IMR-90 (cell line): ENCODE measurements at regions not wholly inside any gene's neighbourhood (a gene's known extent, or its start where the extent isn't known, plus 50 kb on each side); places are given as distances from the start of the nearest gene placed in this dataset.

ENCODE experiments used
- ATAC-seq: fragments of 200-7000 bp; cut with Tn5 transposase; 2 replicates; pipeline ENCODE4 v1.9.1; 2020; ENCODE audit warnings: low read depth, mild to moderate bottlenecking, moderate library complexity
- BruUV-seq: library from RNA; stranded (reverse); fragments of 400-500 nt; replicated peaks from 2 replicates; lab custom pipeline; 2021; lab: Mats Ljungman, UMichigan
- CTCF ChIA-PET: fragments of 300-600 bp; formaldehyde crosslinking; extraction: SDS; loops from one replicate; lab custom pipeline; 2021; ENCODE audit warnings: antibody characterized with exemption; lab: Yijun Ruan, JAX
- POLR2A ChIA-PET: fragments of 300-600 bp; sonication (Branson Sonifier 250); formaldehyde crosslinking; loops from one replicate; lab custom pipeline; 2022; ENCODE audit warnings: antibody characterized with exemption; ENCODE audit not compliant: unreplicated experiment; lab: Charles Lee
- DNase-seq: peaks from one replicate; pipeline ENCODE4 v3.0.0; 2013
- H2AFZ ChIP-seq: replicated peaks from 2 replicates; pipeline ENCODE3; 2013; ENCODE audit warnings: low read length, mild to moderate bottlenecking; ENCODE audit not compliant: poor library complexity
- H2AK5ac ChIP-seq: 2 replicates; pipeline ENCODE4 v1.6.1; 2013; ENCODE audit warnings: low read depth, low read length, inconsistent platforms
- H2AK9ac ChIP-seq: replicated peaks from 2 replicates; pipeline ENCODE3; 2013; ENCODE audit warnings: mild to moderate bottlenecking, low read depth, low read length, moderate library complexity; ENCODE audit not compliant: poor library complexity
- H2BK120ac ChIP-seq: 2 replicates; pipeline ENCODE4 v1.6.1; 2013; ENCODE audit warnings: low read depth, low read length, inconsistent platforms
- H2BK15ac ChIP-seq: 3 replicates; pipeline ENCODE4 v1.6.1; 2013; ENCODE audit warnings: low read depth, low read length, inconsistent platforms
- H2BK20ac ChIP-seq: 2 replicates; pipeline ENCODE4 v1.6.1; 2013; ENCODE audit warnings: low read depth, mild to moderate bottlenecking, inconsistent platforms, low read length, moderate library complexity
- H2BK5ac ChIP-seq: 2 replicates; pipeline ENCODE4 v1.6.1; 2013; ENCODE audit warnings: mild to moderate bottlenecking, low read depth, low read length, inconsistent platforms; ENCODE audit not compliant: poor library complexity, severe bottlenecking
- H3K14ac ChIP-seq: replicated peaks from 2 replicates; pipeline ENCODE4 v1.6.1; 2013; ENCODE audit warnings: low read depth, low read length, inconsistent platforms
- H3K18ac ChIP-seq: 2 replicates; pipeline ENCODE4 v1.6.1; 2013; ENCODE audit warnings: low read depth, low read length, control low read depth
- H3K23ac ChIP-seq: 2 replicates; pipeline ENCODE4 v1.6.1; 2013; ENCODE audit warnings: low read depth, low read length, inconsistent platforms
- H3K27ac ChIP-seq: 2 replicates; pipeline ENCODE4 v1.5.1; 2013; ENCODE audit warnings: mild to moderate bottlenecking, control low read depth, low read length; ENCODE audit not compliant: insufficient read depth
- H3K27me3 ChIP-seq: 2 replicates; pipeline ENCODE4 v1.6.1; 2013; ENCODE audit warnings: low read length; ENCODE audit not compliant: control insufficient read depth, insufficient read depth
- H3K36me3 ChIP-seq: 2 replicates; pipeline ENCODE4 v1.6.1; 2013; ENCODE audit warnings: low read length, mixed read lengths; ENCODE audit not compliant: control insufficient read depth, insufficient read depth
- H3K4ac ChIP-seq: 2 replicates; pipeline ENCODE4 v1.6.1; 2013; ENCODE audit warnings: low read depth, low read length, inconsistent platforms
- H3K4me1 ChIP-seq: 2 replicates; pipeline ENCODE4 v1.6.1; 2013; ENCODE audit warnings: low read length, mixed read lengths; ENCODE audit not compliant: control insufficient read depth, insufficient read depth
- H3K4me2 ChIP-seq: 2 replicates; pipeline ENCODE4 v1.6.1; 2013; ENCODE audit warnings: low read depth, mild to moderate bottlenecking, control low read depth, low read length, moderate library complexity
- H3K4me3 ChIP-seq: 2 replicates; pipeline ENCODE4 v1.5.1; 2013; ENCODE audit warnings: low read depth, mild to moderate bottlenecking, control low read depth, low read length, moderate library complexity; ENCODE audit not compliant: insufficient read depth
- H3K56ac ChIP-seq: 2 replicates; pipeline ENCODE4 v1.6.1; 2013; ENCODE audit warnings: low read length, inconsistent platforms; ENCODE audit not compliant: insufficient read depth; ENCODE audit errors: extremely low read depth
- H3K79me1 ChIP-seq, 2 experiments: 2 replicates each; pipeline ENCODE4 v1.6.1; 2013; ENCODE audit warnings: low read length in 2 of 2, inconsistent platforms in 1 of 2, low read depth in 1 of 2
- H3K9ac ChIP-seq: 2 replicates; pipeline ENCODE4 v1.6.1; 2013; ENCODE audit warnings: low read depth, low read length, control low read depth
- H3K9me1 ChIP-seq: 2 replicates; pipeline ENCODE4 v1.6.1; 2013; ENCODE audit warnings: low read length, inconsistent platforms; ENCODE audit not compliant: insufficient read depth
- H3K9me3 ChIP-seq: 2 replicates; pipeline ENCODE4 v1.6.1; 2013; ENCODE audit warnings: low read length; ENCODE audit not compliant: control insufficient read depth, insufficient read depth
- H4K20me1 ChIP-seq: 2 replicates; pipeline ENCODE4 v1.6.1; 2013; ENCODE audit warnings: low read length, inconsistent platforms; ENCODE audit not compliant: insufficient read depth
- H4K5ac ChIP-seq: 2 replicates; pipeline ENCODE4 v1.6.1; 2013; ENCODE audit warnings: mild to moderate bottlenecking, low read depth, low read length, control low read depth
- H4K8ac ChIP-seq, 2 experiments: 2 replicates each; pipeline ENCODE4 v1.6.1; 2013; ENCODE audit warnings: low read depth in 2 of 2, low read length in 2 of 2, control low read depth in 1 of 2, inconsistent platforms in 1 of 2
- H4K91ac ChIP-seq: 2 replicates; pipeline ENCODE4 v1.6.1; 2013; ENCODE audit warnings: low read depth, low read length, inconsistent platforms; ENCODE audit not compliant: insufficient read depth
- BHLHE40 ChIP-seq: fragments of 150-350 bp; IDR thresholded peaks from 2 replicates; pipeline ENCODE4 v1.6.1; 2016; ENCODE audit warnings: mild to moderate bottlenecking, low read depth, low read length
- CEBPB ChIP-seq: IDR thresholded peaks from 2 replicates; pipeline ENCODE4 v1.6.1; 2012; ENCODE audit warnings: low read depth, low read length, improper control_type of control experiment
- CHD1 ChIP-seq: IDR thresholded peaks from 2 replicates; pipeline ENCODE4 v1.6.1; 2012; ENCODE audit warnings: low read depth, low read length, improper control_type of control experiment
- CTCF ChIP-seq: conservative IDR thresholded peaks from 2 replicates; pipeline ENCODE4 v1.5.1; 2012; ENCODE audit warnings: mild to moderate bottlenecking, low read depth, low read length, improper control_type of control experiment
- FOS ChIP-seq: fragments of 150-350 bp; IDR thresholded peaks from 2 replicates; pipeline ENCODE4 v1.6.1; 2016; ENCODE audit warnings: low read depth, low read length
- MAFK ChIP-seq: IDR thresholded peaks from 2 replicates; pipeline ENCODE4 v1.6.1; 2012; ENCODE audit warnings: low read depth, low read length, improper control_type of control experiment
- MAZ ChIP-seq: IDR thresholded peaks from 2 replicates; pipeline ENCODE4 v1.6.1; 2012; ENCODE audit warnings: low read depth, mild to moderate bottlenecking, low read length, improper control_type of control experiment, moderate library complexity, borderline replicate concordance
- MXI1 ChIP-seq: IDR thresholded peaks from 2 replicates; pipeline ENCODE4 v1.6.1; 2012; ENCODE audit warnings: low read depth, mild to moderate bottlenecking, low read length, moderate library complexity, borderline replicate concordance
- NFE2L2 ChIP-seq: fragments of 150-350 bp; IDR thresholded peaks from 2 replicates; pipeline ENCODE4 v1.6.1; 2016; ENCODE audit warnings: low read depth, mild to moderate bottlenecking, low read length
- POLR2A ChIP-seq: IDR thresholded peaks from 2 replicates; pipeline ENCODE4 v1.6.1; 2012; ENCODE audit warnings: mild to moderate bottlenecking, low read depth, low read length
- RAD21 ChIP-seq: IDR thresholded peaks from 2 replicates; pipeline ENCODE4 v1.6.1; 2012; ENCODE audit warnings: low read length, improper control_type of control experiment
- RCOR1 ChIP-seq: IDR thresholded peaks from 2 replicates; pipeline ENCODE4 v1.6.1; 2012; ENCODE audit warnings: mild to moderate bottlenecking, low read length, improper control_type of control experiment; ENCODE audit not compliant: insufficient replicate concordance
- RFX5 ChIP-seq: IDR thresholded peaks from 2 replicates; pipeline ENCODE4 v1.8.0; 2012; ENCODE audit warnings: low read depth, mild to moderate bottlenecking, low read length, moderate library complexity
- SMC3 ChIP-seq: fragments of 150-350 bp; IDR thresholded peaks from 2 replicates; pipeline ENCODE4 v1.6.1; 2016; ENCODE audit warnings: low read depth, mild to moderate bottlenecking, antibody characterized with exemption, low read length, moderate library complexity
- WGBS, 2 experiments: methylation state at CpG; one replicate each; pipeline versions ENCODE4 v1.1.5 to v1.1.7; 2013; ENCODE audit warnings: missing lambda C conversion rate in 2 of 2; ENCODE audit not compliant: insufficient read length in 1 of 2; ENCODE audit errors: extremely low coverage in 2 of 2; 5-methylcytosine and 5-hydroxymethylcytosine counted together
- dilution Hi-C: fragments of 300-500 bp; cut with HindIII; formaldehyde crosslinking; loops from one replicate; pipeline ENCODE4 v1.14.3; 2018; ENCODE audit warnings: low sequenced_read_pairs; ENCODE audit not compliant: unreplicated experiment
- in situ Hi-C: fragments of 300-500 bp; cut with MboI; formaldehyde crosslinking; loops from 3 replicates; pipeline ENCODE4 v1.14.3; 2019; ENCODE audit warnings: low sequenced_read_pairs, inconsistent platforms, mixed read lengths
- intact Hi-C: fragments of 100-400 bp; cut with micrococcal nuclease; formaldehyde crosslinking; loops from 2 replicates; pipeline ENCODE4 v1.10.0; 2022
- TF ChIP-seq, protein P1 (sequence below): fragments of 150-350 bp; IDR thresholded peaks from 2 replicates; pipeline ENCODE4 v1.6.1; 2017; ENCODE audit warnings: mild to moderate bottlenecking, antibody characterized with exemption, low read length, low read depth
- TF ChIP-seq, protein P2 (sequence below): fragments of 150-350 bp; IDR thresholded peaks from 2 replicates; pipeline ENCODE4 v1.6.1; 2016; ENCODE audit warnings: low read depth, mild to moderate bottlenecking, low read length, moderate library complexity, borderline replicate concordance

- no peak overlapping the region for H3K18ac ChIP-seq
These were observed 248.6 kb upstream of the NECTIN3 start for GRCh38 chr3:110822971-110823370.

More at GRCh38 chr3:110822971-110823370, 248.6 kb upstream of the NECTIN3 start:
- H3K14ac ChIP-seq: no peak overlapping the region
- H3K9ac ChIP-seq: no peak overlapping the region
- H4K5ac ChIP-seq: no peak overlapping the region
- intact Hi-C loops: no loop called here
- H3K4me3 ChIP-seq: no peak overlapping the region
- H3K36me3 ChIP-seq: no peaks in the 10 kb centered on the region
- no peak overlapping the region for H2BK5ac ChIP-seq
- H2BK20ac ChIP-seq: no peak overlapping the region
- no peaks in the 10 kb centered on the region for H3K9me3 ChIP-seq
- no peaks in the 10 kb centered on the region for H3K9me1 ChIP-seq
- H3K4ac ChIP-seq: no peak overlapping the region
- H3K27ac ChIP-seq: no peak overlapping the region
- H4K8ac ChIP-seq: no peak overlapping the region
- DNase-seq (no peak), ATAC-seq (no peak)
- in situ Hi-C loops: no loop called here
- no peak overlapping the region for H3K23ac ChIP-seq
- BruUV-seq: no TSS peak
- ChIA-PET POLR2A (no interaction called here), CTCF (interaction anchor here (0.6 kb wide), 1 partner anchor 211 kb away, joined by 4 read pairs; no protein-coding TSS in a partner anchor)
- H3K4me1 ChIP-seq: no peaks in the 10 kb centered on the region
- no peaks in the 10 kb centered on the region for H3K79me1 ChIP-seq
- H4K91ac ChIP-seq: no peak overlapping the region
- dilution Hi-C loops: no loop called here
- H2BK120ac ChIP-seq: no peak overlapping the region
- no peak overlapping the region for H2AK9ac ChIP-seq
- H3K4me2 ChIP-seq: no peak overlapping the region
- WGBS, 2 experiments: no CpG with 5 or more reads among the region's 2 CpGs
- H2AFZ ChIP-seq: no peak overlapping the region
- TF ChIP-seq CEBPB (no peak), CTCF (no peak), BHLHE40 (no peak), MAZ (no peak), MXI1 (no peak), NFE2L2 (no peak), POLR2A (no peak), FOS (no peak), CHD1 (no peak), SMC3 (no peak), RFX5 (no peak), MAFK (no peak), RCOR1 (no peak), RAD21 (no peak)
- TF ChIP-seq, protein P1, sequence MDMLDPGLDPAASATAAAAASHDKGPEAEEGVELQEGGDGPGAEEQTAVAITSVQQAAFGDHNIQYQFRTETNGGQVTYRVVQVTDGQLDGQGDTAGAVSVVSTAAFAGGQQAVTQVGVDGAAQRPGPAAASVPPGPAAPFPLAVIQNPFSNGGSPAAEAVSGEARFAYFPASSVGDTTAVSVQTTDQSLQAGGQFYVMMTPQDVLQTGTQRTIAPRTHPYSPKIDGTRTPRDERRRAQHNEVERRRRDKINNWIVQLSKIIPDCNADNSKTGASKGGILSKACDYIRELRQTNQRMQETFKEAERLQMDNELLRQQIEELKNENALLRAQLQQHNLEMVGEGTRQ: no peak
- TF ChIP-seq, protein P2, sequence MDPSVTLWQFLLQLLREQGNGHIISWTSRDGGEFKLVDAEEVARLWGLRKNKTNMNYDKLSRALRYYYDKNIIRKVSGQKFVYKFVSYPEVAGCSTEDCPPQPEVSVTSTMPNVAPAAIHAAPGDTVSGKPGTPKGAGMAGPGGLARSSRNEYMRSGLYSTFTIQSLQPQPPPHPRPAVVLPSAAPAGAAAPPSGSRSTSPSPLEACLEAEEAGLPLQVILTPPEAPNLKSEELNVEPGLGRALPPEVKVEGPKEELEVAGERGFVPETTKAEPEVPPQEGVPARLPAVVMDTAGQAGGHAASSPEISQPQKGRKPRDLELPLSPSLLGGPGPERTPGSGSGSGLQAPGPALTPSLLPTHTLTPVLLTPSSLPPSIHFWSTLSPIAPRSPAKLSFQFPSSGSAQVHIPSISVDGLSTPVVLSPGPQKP: no peak
- H2BK15ac ChIP-seq: no peak overlapping the region
- H4K20me1 ChIP-seq: no peaks in the 10 kb centered on the region
- H2AK5ac ChIP-seq: no peak overlapping the region
- no peaks in the 10 kb centered on the region for H3K27me3 ChIP-seq
- H3K56ac ChIP-seq: no peak overlapping the region
